Gastroesophageal sphincter (tissue), 4 donors: ENCODE measurements at regions not wholly inside any gene's neighbourhood (a gene's known extent, or its start where the extent isn't known, plus 50 kb on each side); places are given as distances from the start of the nearest gene placed in this dataset.
"Not testable (repeated sequence)": the region's sequence is repeated elsewhere in the genome, so short reads cannot be mapped to it uniquely, and the experiment has no call there.

Experiments used
- ATAC-seq: fragments of 150-250 bp; one replicate; pipeline ENCODE4 v1.9.1; 2016; ENCODE audit warnings: mild to moderate bottlenecking, moderate library complexity
- H3K27ac ChIP-seq, 4 donors: fragments of 200-600 bp; sonication (generic) in 3 of 4; 1 replicate in 3 of 4; 2 replicates in 1 of 4; pipeline ENCODE4 v1.5.1; 2016 to 2019
- H3K27me3 ChIP-seq: fragments of 200-600 bp; sonication (generic); one replicate; pipeline ENCODE4 v1.5.1; 2019
- H3K36me3 ChIP-seq, 2 donors: fragments of 200-600 bp; sonication (generic); one replicate each; pipeline ENCODE4 v1.5.1; 2019; ENCODE audit warnings: control low read depth in 1 of 2
- H3K4me1 ChIP-seq, 3 donors: fragments of 200-600 bp; sonication (generic); 1 replicate in 2 of 3; 2 replicates in 1 of 3; pipeline ENCODE4 v1.5.1; 2016 to 2019; ENCODE audit warnings: control low read depth in 2 of 3
- H3K4me3 ChIP-seq, 2 donors: fragments of 200-600 bp; sonication (generic); one replicate each; pipeline ENCODE4 v1.5.1; 2019; ENCODE audit warnings: mild to moderate bottlenecking in 1 of 2, moderate library complexity in 1 of 2
- H3K9me3 ChIP-seq, 3 donors: fragments of 200-600 bp; sonication (generic); one replicate each; pipeline ENCODE4 v1.5.1; 2017 to 2019; ENCODE audit warnings: control low read depth in 2 of 3
- EP300 ChIP-seq: sonication (generic); formaldehyde crosslinking; IDR thresholded peaks from one replicate; pipeline ENCODE4 v1.6.1; 2017; ENCODE audit warnings: antibody characterized with exemption, mild to moderate bottlenecking
- POLR2A ChIP-seq, 2 donors: fragments of 450-650 bp; IDR thresholded peaks; one replicate each; pipeline ENCODE4 v1.6.1; 2017; ENCODE audit warnings: antibody characterized with exemption in 2 of 2, mild to moderate bottlenecking in 2 of 2, moderate library complexity in 1 of 2
- POLR2AphosphoS5 ChIP-seq: sonication (generic); formaldehyde crosslinking; IDR thresholded peaks from one replicate; pipeline ENCODE4 v1.6.1; 2017; ENCODE audit warnings: antibody characterized with exemption
- WGBS, 2 donors: methylation state at CpG; one replicate each; pipeline ENCODE4 v1.1.5; 2018; ENCODE audit warnings: low coverage in 1 of 2; 5-methylcytosine and 5-hydroxymethylcytosine counted together
- TF ChIP-seq, protein P1 (sequence below), 4 experiments: fragments of 200-600 bp in 2 of 4; fragments of 450-650 bp in 2 of 4; sonication (generic) in 1 of 4; IDR thresholded peaks; one replicate each; pipeline ENCODE4 v1.5.1; 2017 to 2019; ENCODE audit warnings: antibody characterized with exemption in 4 of 4, mild to moderate bottlenecking in 2 of 4, moderate library complexity in 2 of 4

DNA sequence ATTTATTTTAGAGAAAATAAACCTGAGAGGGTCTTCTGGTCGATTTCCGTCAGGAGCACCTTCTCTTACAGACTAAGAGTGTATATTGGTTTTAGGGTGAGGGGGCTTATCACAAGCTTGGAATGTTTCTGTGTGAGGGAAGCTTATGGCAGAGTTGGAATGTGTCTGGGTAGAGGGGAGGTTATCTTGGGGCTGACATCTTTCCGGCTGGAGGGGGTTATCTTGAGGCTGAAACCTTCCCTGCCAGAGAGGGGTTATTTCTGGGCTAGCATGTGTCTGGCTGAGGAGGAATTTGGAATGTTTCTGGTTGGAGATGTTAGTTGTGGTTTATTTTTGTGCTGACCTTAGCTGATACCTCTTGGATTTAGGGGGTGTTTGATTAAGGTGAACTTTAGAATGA is 1312.1 kb downstream of the ADGRL3 start:
- TF ChIP-seq POLR2AphosphoS5 (no peak), POLR2A (IDR thresholded peaks at IDR 0.05) (no peak), EP300 (no peak)
- TF ChIP-seq, protein P1, sequence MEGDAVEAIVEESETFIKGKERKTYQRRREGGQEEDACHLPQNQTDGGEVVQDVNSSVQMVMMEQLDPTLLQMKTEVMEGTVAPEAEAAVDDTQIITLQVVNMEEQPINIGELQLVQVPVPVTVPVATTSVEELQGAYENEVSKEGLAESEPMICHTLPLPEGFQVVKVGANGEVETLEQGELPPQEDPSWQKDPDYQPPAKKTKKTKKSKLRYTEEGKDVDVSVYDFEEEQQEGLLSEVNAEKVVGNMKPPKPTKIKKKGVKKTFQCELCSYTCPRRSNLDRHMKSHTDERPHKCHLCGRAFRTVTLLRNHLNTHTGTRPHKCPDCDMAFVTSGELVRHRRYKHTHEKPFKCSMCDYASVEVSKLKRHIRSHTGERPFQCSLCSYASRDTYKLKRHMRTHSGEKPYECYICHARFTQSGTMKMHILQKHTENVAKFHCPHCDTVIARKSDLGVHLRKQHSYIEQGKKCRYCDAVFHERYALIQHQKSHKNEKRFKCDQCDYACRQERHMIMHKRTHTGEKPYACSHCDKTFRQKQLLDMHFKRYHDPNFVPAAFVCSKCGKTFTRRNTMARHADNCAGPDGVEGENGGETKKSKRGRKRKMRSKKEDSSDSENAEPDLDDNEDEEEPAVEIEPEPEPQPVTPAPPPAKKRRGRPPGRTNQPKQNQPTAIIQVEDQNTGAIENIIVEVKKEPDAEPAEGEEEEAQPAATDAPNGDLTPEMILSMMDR (IDR thresholded peaks at IDR 0.05) = no peak
- no peak for ATAC-seq
- H3K27ac ChIP-seq = no peak overlapping the region
- H3K27me3 ChIP-seq = no peaks in the 10 kb centered on the region
- no peaks in the 10 kb centered on the region for H3K36me3 ChIP-seq
- 69% methylated on average over 3 of the region's 3 CpGs; no CpG with 5 or more reads in 1 of the 2 donors for WGBS, 2 donors
- H3K9me3 ChIP-seq = no peaks in the 10 kb centered on the region
- no peaks in the 10 kb centered on the region for H3K4me1 ChIP-seq
- no peak overlapping the region for H3K4me3 ChIP-seq

DNA sequence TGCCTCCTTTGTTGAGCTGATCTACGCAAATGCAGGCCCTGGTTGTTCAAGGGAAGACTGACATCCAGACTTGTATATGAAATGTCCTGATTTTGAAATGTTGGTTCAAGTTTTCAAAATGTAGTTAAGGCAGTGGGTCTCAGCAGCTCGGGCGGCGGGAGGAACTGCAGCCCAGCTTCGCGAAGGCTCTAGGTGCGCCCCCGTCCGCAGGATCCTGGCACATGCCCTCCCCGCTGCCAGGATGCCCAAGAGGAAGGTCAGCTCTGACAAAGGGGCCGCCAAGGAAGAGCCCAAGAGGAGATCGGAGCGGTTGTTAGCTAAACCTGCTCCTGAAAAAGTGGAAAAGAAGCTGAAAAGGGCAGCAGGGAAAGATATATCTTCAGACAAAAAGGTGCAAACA is 1310.1 kb downstream of the ADGRL3 start:
- H3K4me1 ChIP-seq = no peaks in the 10 kb centered on the region
- no peak overlapping the region for H3K27ac ChIP-seq
- no peaks in the 10 kb centered on the region for H3K27me3 ChIP-seq
- 86 to 96% methylated on average over 1 to 8 of the region's 13 CpGs for WGBS, 2 donors
- no peaks in the 10 kb centered on the region for H3K36me3 ChIP-seq
- ATAC-seq = no peak
- H3K9me3 ChIP-seq = no peaks in the 10 kb centered on the region
- H3K4me3 ChIP-seq = no peak overlapping the region
- TF ChIP-seq, protein P1 (IDR thresholded peaks at IDR 0.05) = no peak
- no peak for TF ChIP-seq EP300
- no peak for TF ChIP-seq POLR2AphosphoS5
- TF ChIP-seq POLR2A (IDR thresholded peaks at IDR 0.05) = no peak

DNA sequence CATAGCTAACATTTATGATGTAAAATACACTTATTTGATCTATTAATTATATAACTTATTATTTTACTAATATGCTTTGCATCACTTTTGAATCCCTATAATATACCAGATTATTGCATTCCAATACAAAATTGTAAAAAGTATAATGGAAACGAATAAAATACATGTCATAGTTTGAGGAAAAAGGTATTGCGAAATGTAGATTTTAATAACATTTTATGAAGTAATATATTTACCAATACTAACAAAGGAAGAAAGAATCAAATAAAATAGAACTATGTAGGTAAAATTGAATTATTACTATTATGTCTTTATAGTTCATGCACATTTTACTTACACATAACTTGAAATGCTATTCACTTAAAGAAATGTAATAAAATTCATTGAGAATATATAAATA is 1300.2 kb downstream of the ADGRL3 start:
- no peak for TF ChIP-seq EP300
- TF ChIP-seq, protein P1 (IDR thresholded peaks at IDR 0.05) = no peak
- no peak for TF ChIP-seq POLR2A (IDR thresholded peaks at IDR 0.05)
- TF ChIP-seq POLR2AphosphoS5 = no peak
- Histone ChIP-seq H3K9me3 (no peaks in the 10 kb centered on the region), H3K4me1 (no peaks in the 10 kb centered on the region), H3K36me3 (no peaks in the 10 kb centered on the region), H3K4me3 (no peak overlapping the region), H3K27me3 (no peaks in the 10 kb centered on the region), H3K27ac (no peak overlapping the region)
- WGBS, 2 donors = 80 to 96% methylated on average over 2 of the region's 2 CpGs
- no peak for ATAC-seq

DNA sequence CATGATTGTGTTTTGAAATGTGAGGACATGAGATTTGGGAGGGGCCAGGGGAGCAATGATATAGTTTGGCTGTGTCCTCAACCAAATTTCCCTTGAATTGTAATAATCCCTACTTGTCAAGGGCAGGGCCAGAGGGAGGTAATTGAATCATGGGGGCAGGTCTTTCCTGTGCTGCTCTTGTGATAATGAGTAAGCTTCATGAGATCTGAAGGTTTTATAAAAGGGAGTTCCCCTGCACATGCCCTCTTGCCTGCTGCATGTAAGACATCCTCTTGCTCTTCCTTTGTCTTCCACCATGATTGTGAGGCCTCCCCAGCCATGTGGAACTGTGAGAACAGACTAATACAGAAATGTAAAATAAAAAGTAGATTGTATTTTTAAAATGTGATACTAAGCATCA is 1294.9 kb downstream of the ADGRL3 start:
- H3K9me3 ChIP-seq = no peaks in the 10 kb centered on the region
- no peak overlapping the region for H3K27ac ChIP-seq
- no peak for ATAC-seq
- H3K36me3 ChIP-seq = no peaks in the 10 kb centered on the region
- H3K4me1 ChIP-seq = no peaks in the 10 kb centered on the region
- no peak overlapping the region for H3K4me3 ChIP-seq
- TF ChIP-seq POLR2AphosphoS5 = no peak
- TF ChIP-seq EP300 = no peak
- TF ChIP-seq, protein P1 (IDR thresholded peaks at IDR 0.05) = no peak
- no peak for TF ChIP-seq POLR2A (IDR thresholded peaks at IDR 0.05)
- H3K27me3 ChIP-seq = no peaks in the 10 kb centered on the region

DNA sequence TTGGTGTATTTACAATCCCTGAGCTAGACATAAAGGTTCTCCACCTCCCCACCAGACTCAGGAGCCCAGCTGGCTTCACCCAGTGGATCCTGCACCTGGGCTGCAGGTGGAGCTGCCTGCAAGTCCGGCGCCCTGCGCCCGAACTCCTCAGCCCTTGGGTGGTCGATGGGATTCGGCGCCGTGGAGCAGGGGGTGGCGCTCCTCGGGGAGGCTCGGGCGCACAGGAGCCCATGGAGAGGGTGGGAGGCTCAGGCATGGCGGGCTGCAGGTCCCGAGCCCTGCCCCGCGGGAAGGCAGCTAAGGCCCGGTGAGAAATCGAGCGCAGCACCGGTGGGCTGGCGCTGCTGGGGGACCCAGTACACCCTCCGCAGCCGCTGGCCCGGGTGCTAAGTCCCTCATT is 1291.6 kb downstream of the ADGRL3 start:
- not testable (repeated sequence) for H3K27me3 ChIP-seq, H3K27ac ChIP-seq, H3K4me1 ChIP-seq, H3K9me3 ChIP-seq, ATAC-seq, H3K4me3 ChIP-seq, H3K36me3 ChIP-seq
- WGBS, 2 donors = no CpG with 5 or more reads among the region's 24 CpGs

DNA sequence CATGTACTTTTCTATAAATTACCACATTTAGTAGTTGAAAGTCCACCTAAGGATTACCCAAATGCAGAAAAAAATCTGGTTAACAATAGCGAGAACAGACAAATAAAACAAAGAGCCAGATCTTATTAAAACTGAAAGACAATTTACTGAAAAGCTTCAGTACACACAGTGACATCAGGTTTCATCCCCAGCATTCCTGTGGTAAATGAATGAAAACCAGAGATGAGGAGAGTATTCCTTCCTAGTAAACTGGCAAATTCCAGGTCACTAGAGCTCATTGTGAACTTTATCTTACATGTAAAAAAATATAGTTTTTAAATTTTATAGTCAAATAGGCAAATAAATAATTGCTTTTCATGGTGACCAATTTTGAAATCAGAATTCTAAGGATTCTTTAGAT is 1290.5 kb downstream of the ADGRL3 start:
- 86 to 89% methylated on average over 1 of the region's 1 CpG for WGBS, 2 donors
- no peak for ATAC-seq
- H3K4me1 ChIP-seq = no peaks in the 10 kb centered on the region
- H3K27me3 ChIP-seq = no peaks in the 10 kb centered on the region
- no peaks in the 10 kb centered on the region for H3K9me3 ChIP-seq
- no peaks in the 10 kb centered on the region for H3K36me3 ChIP-seq
- TF ChIP-seq EP300 (no peak), POLR2A (IDR thresholded peaks at IDR 0.05) (no peak), POLR2AphosphoS5 (no peak)
- TF ChIP-seq, protein P1 (IDR thresholded peaks at IDR 0.05) = no peak
- H3K27ac ChIP-seq = no peak overlapping the region
- no peak overlapping the region for H3K4me3 ChIP-seq
